Right lobe of liver (tissue), 6 donors: ENCODE measurements at regions not wholly inside any gene's neighbourhood (a gene's known extent, or its start where the extent isn't known, plus 50 kb on each side); places are given as distances from the start of the nearest gene placed in this dataset.
"Not testable (repeated sequence)": the region's sequence is repeated elsewhere in the genome, so short reads cannot be mapped to it uniquely, and the experiment has no call there.

Experiments
- ATAC-seq, 4 donors: fragments of 200-7000 bp; cut with Tn5 transposase; one replicate each; pipeline ENCODE4 v1.9.1; 2020; ENCODE audit warnings: mild to moderate bottlenecking in 4 of 4, moderate library complexity in 4 of 4
- DNase-seq, 3 donors: peaks; one replicate each; pipeline ENCODE4 v3.0.0-alpha.2; 2020
- H3K27ac ChIP-seq, 3 donors: fragments of 200-600 bp; one replicate each; pipeline ENCODE4 v1.8.0; 2022
- H3K27me3 ChIP-seq, 2 donors: fragments of 200-600 bp; one replicate each; pipeline ENCODE4 v1.8.0; 2022
- H3K36me3 ChIP-seq, 4 donors: fragments of 200-600 bp; sonication (generic) in 1 of 4; one replicate each; pipeline versions ENCODE4 v1.5.1 to v1.8.0; 2017 to 2022; ENCODE audit warnings: control low read depth in 1 of 4
- H3K4me1 ChIP-seq, 4 donors: fragments of 200-600 bp; sonication (generic) in 1 of 4; one replicate each; pipeline versions ENCODE4 v1.5.1 to v1.8.0; 2017 to 2022; ENCODE audit warnings: control low read depth in 1 of 4
- H3K4me3 ChIP-seq, 3 donors: fragments of 200-600 bp; one replicate each; pipeline ENCODE4 v1.8.0; 2022
- H3K9me3 ChIP-seq, 4 donors: fragments of 200-600 bp; sonication (generic) in 1 of 4; one replicate each; pipeline versions ENCODE4 v1.5.1 to v1.8.0; 2017 to 2022; ENCODE audit warnings: control low read depth in 1 of 4
- CTCF ChIP-seq, 4 donors: fragments of 200-600 bp in 3 of 4; fragments of 450-650 bp in 1 of 4; IDR thresholded peaks; one replicate each; pipeline versions ENCODE4 v1.5.1 to v1.8.0; 2016 to 2022; ENCODE audit warnings: antibody characterized with exemption in 4 of 4, mild to moderate bottlenecking in 2 of 4
- POLR2A ChIP-seq: fragments of 450-650 bp; IDR thresholded peaks from one replicate; pipeline ENCODE4 v1.6.1; 2017; ENCODE audit warnings: antibody characterized with exemption, mild to moderate bottlenecking
- WGBS: methylation state at CpG from one replicate; pipeline ENCODE4 v1.1.6; 2018; ENCODE audit warnings: low coverage, low lambda C conversion rate; ENCODE audit not compliant: insufficient coverage; ENCODE audit errors: missing lambda C conversion rate; 5-methylcytosine and 5-hydroxymethylcytosine counted together
- intact Hi-C, 2 donors: fragments of 100-400 bp; cut with DNase I; formaldehyde crosslinking; loops; one replicate each; pipeline versions ENCODE4 v1.11.2 to v1.14.1; 2022
- small RNA-seq, 2 experiments: library from RNA; depleted of rRNA; stranded (forward); fragments of <200 nt; gene quantifications; one replicate each; pipeline ENCODE3, GENCODE V24; 2016
- donor health status: DM: no; HTN: yes; CAD: no.
- donor health status: DM: no; HTN: no; CAD: no.
- donor health status: DM: no; HTN: no; CAD: no.
- donor health status: DM: no; HTN: yes; CAD: no.
- donor health status: DM: no; HTN: yes; CAD: no.

- no peak for ATAC-seq
- 35% methylated on average over 2 of the region's 2 CpGs for WGBS
- intact Hi-C loops, result no loop called here
- no peaks in the 10 kb centered on the region for H3K9me3 ChIP-seq
- H3K4me3 ChIP-seq, result no peak overlapping the region
- H3K27ac ChIP-seq, result no peak overlapping the region
- TF ChIP-seq CTCF (IDR thresholded peaks at IDR 0.05) (no peak), POLR2A (no peak)
- H3K36me3 ChIP-seq, result no peaks in the 10 kb centered on the region
- no peak for DNase-seq
- no peaks in the 10 kb centered on the region for H3K27me3 ChIP-seq
- no peaks in the 10 kb centered on the region for H3K4me1 ChIP-seq
Observed at GRCh38 chr9:85089188-85089969, 419.9 kb downstream of the NTRK2 start.

GRCh38 chr9:85081963-85082362 is 412.4 kb downstream of the NTRK2 start:
- no peak for DNase-seq
- Histone ChIP-seq H3K4me1 (no peaks in the 10 kb centered on the region), H3K9me3 (no peaks in the 10 kb centered on the region), H3K36me3 (no peaks in the 10 kb centered on the region), H3K27me3 (no peaks in the 10 kb centered on the region), H3K27ac (no peak overlapping the region), H3K4me3 (no peak overlapping the region)
- TF ChIP-seq POLR2A, result no peak
- TF ChIP-seq CTCF (IDR thresholded peaks at IDR 0.05), result no peak
- WGBS, result 47% methylated on average over 3 of the region's 3 CpGs
- intact Hi-C loops, result no loop called here
- no peak for ATAC-seq

- Histone ChIP-seq H3K27me3 (no peaks in the 10 kb centered on the region), H3K27ac (no peak overlapping the region), H3K4me3 (no peak overlapping the region), H3K9me3 (no peaks in the 10 kb centered on the region), H3K4me1 (no peaks in the 10 kb centered on the region), H3K36me3 (no peaks in the 10 kb centered on the region)
- intact Hi-C loops, result no loop called here
- TF ChIP-seq POLR2A, result no peak
- TF ChIP-seq CTCF (IDR thresholded peaks at IDR 0.05), result no peak
- 38% methylated on average over 1 of the region's 1 CpG for WGBS
- DNase-seq (no peak), ATAC-seq (no peak)
Observed at GRCh38 chr9:85079349-85079748, 409.8 kb downstream of the NTRK2 start.

- ATAC-seq (no peak), DNase-seq (no peak)
- H3K27ac ChIP-seq, result no peak overlapping the region
- no peaks in the 10 kb centered on the region for H3K36me3 ChIP-seq
- no peaks in the 10 kb centered on the region for H3K27me3 ChIP-seq
- TF ChIP-seq CTCF (IDR thresholded peaks at IDR 0.05) (no peak), POLR2A (no peak)
- no peak overlapping the region for H3K4me3 ChIP-seq
- no peaks in the 10 kb centered on the region for H3K9me3 ChIP-seq
- H3K4me1 ChIP-seq, result no peaks in the 10 kb centered on the region
- intact Hi-C loops, result no loop called here
- WGBS, result 71% methylated on average over 5 of the region's 5 CpGs
Observed at GRCh38 chr9:85077944-85078343, 408.4 kb downstream of the NTRK2 start.

- H3K36me3 ChIP-seq, H3K9me3 ChIP-seq, ATAC-seq, intact Hi-C loops, H3K4me3 ChIP-seq, H3K4me1 ChIP-seq, H3K27ac ChIP-seq, DNase-seq, H3K27me3 ChIP-seq: not testable (repeated sequence)
- 33% methylated on average over 3 of the region's 23 CpGs for WGBS
Observed at GRCh38 chr9:85077146-85077545, 407.6 kb downstream of the NTRK2 start.

Small RNA genes in the stretch of these regions (small RNA-seq; reads per million reads assigned to genes)
- gene UBE2V1P10, result 0 reads per million in 2 experiments
